HCT116 (cell line): ENCODE measurements at regions not wholly inside any gene's neighbourhood (a gene's known extent, or its start where the extent isn't known, plus 50 kb on each side); places are given as distances from the start of the nearest gene placed in this dataset.

Experiments used
- ATAC-seq: fragments of 200-7000 bp; cut with Tn5 transposase; 2 replicates; pipeline ENCODE4 v1.9.1; 2020; ENCODE audit warnings: mild to moderate bottlenecking, moderate library complexity
- BruUV-seq: library from RNA; stranded (reverse); fragments of 400-500 nt; replicated peaks from 2 replicates; lab custom pipeline; 2021; lab: Mats Ljungman, UMichigan
- CTCF ChIA-PET: fragments of 300-600 bp; sonication (Branson Sonifier 250); formaldehyde crosslinking; loops from one replicate; lab custom pipeline; 2021; ENCODE audit warnings: antibody characterized with exemption; lab: Charles Lee
- POLR2A ChIA-PET: fragments of 300-600, 350-600 bp; sonication (Branson Sonifier 250); formaldehyde crosslinking; loops from one replicate; lab custom pipeline; 2021; ENCODE audit warnings: antibody characterized with exemption; lab: Charles Lee
- RAD21 ChIA-PET, 2 experiments: fragments of 300-600 bp; sonication (Branson Sonifier 250); formaldehyde crosslinking; loops; one replicate each; lab custom pipeline; 2023; ENCODE audit warnings: low total read pairs in 2 of 2; ENCODE audit not compliant: uncharacterized antibody in 2 of 2, unreplicated experiment in 2 of 2, low non-redundant PET in 1 of 2; lab: Charles Lee
- DNase-seq: peaks from one replicate; pipeline ENCODE4 v3.0.0-alpha.2; 2010; ENCODE audit warnings: low read depth, low spot score
- H2AFZ ChIP-seq: fragments of 200-600 bp; shearing (Covaris generic), sonication (generic); 2 replicates; pipeline ENCODE4 v1.6.1; 2017; ENCODE audit warnings: low read depth, mixed run types, mixed read lengths, antibody characterized with exemption, low read length; ENCODE audit not compliant: poor library complexity, severe bottlenecking
- H3K27ac ChIP-seq: 2 replicates; pipeline ENCODE4 v1.5.1; 2012; ENCODE audit warnings: low read depth, low read length
- H3K27me3 ChIP-seq: fragments of 200-600 bp; sonication (generic); 2 replicates; pipeline ENCODE4 v1.6.1; 2016; ENCODE audit warnings: mixed run types, low read length, mixed read lengths; ENCODE audit not compliant: insufficient read depth
- H3K36me3 ChIP-seq, 2 experiments: fragments of 200-500 bp in 1 of 2; fragments of 200-600 bp in 1 of 2; sonication (Bioruptor generic) in 1 of 2; sonication (generic) in 1 of 2; 2 replicates each; pipeline versions ENCODE4 v1.5.1 to v1.6.1; 2014 to 2016; ENCODE audit warnings: low read length in 2 of 2, inconsistent platforms in 1 of 2, mixed read lengths in 1 of 2, mixed run types in 1 of 2; ENCODE audit not compliant: insufficient read depth in 2 of 2, control insufficient read depth in 1 of 2
- H3K4me1 ChIP-seq, 2 experiments: fragments of 200-600 bp in 1 of 2; sonication (generic) in 1 of 2; 2 replicates each; pipeline versions ENCODE4 v1.5.1 to v1.6.1; 2012 to 2017; ENCODE audit warnings: low read length in 2 of 2, inconsistent platforms in 1 of 2, mild to moderate bottlenecking in 1 of 2, mixed read lengths in 1 of 2, mixed run types in 1 of 2, moderate library complexity in 1 of 2; ENCODE audit not compliant: insufficient read depth in 2 of 2, control insufficient read depth in 1 of 2
- H3K4me2 ChIP-seq: fragments of 200-600 bp; sonication (generic); 2 replicates; pipeline ENCODE4 v1.6.1; 2017; ENCODE audit warnings: mixed run types, low read length, mixed read lengths
- H3K4me3 ChIP-seq, 2 experiments: fragments of 200-600 bp in 1 of 2; sonication (generic) in 1 of 2; replicated peaks in 1 of 2; 2 replicates each; pipeline ENCODE4 v1.5.1; 2011 to 2016; ENCODE audit warnings: low read length in 2 of 2, control low read depth in 1 of 2, low read depth in 1 of 2, mild to moderate bottlenecking in 1 of 2, mixed read lengths in 1 of 2, mixed run types in 1 of 2
- H3K79me2 ChIP-seq: fragments of 200-600 bp; sonication (generic); 2 replicates; pipeline ENCODE4 v1.6.1; 2017; ENCODE audit warnings: mild to moderate bottlenecking, mixed run types, low read length, moderate library complexity, mixed read lengths; ENCODE audit not compliant: insufficient read depth
- H3K9ac ChIP-seq: fragments of 200-600 bp; sonication (generic); 2 replicates; pipeline ENCODE4 v1.6.1; 2016; ENCODE audit warnings: low read length, mixed read lengths
- H3K9me2 ChIP-seq: fragments of 200-600 bp; sonication (generic), shearing (Covaris generic); 2 replicates; pipeline ENCODE4 v1.6.1; 2017; ENCODE audit warnings: mixed run types, mild to moderate bottlenecking, moderate library complexity; ENCODE audit not compliant: insufficient read depth
- H3K9me3 ChIP-seq, 2 experiments: fragments of 200-500 bp in 1 of 2; fragments of 200-600 bp in 1 of 2; sonication (Bioruptor generic) in 1 of 2; sonication (generic) in 1 of 2; 2 replicates each; pipeline ENCODE4 v1.6.1; 2014 to 2017; ENCODE audit warnings: low read length in 2 of 2, mixed read lengths in 2 of 2, inconsistent platforms in 1 of 2, low read depth in 1 of 2, mild to moderate bottlenecking in 1 of 2, mixed run types in 1 of 2, moderate library complexity in 1 of 2; ENCODE audit not compliant: control insufficient read depth in 1 of 2, insufficient read depth in 1 of 2
- H4K20me1 ChIP-seq: fragments of 200-600 bp; sonication (generic), shearing (Covaris generic); 2 replicates; pipeline ENCODE4 v1.6.1; 2017; ENCODE audit warnings: mixed run types, mild to moderate bottlenecking, moderate library complexity; ENCODE audit not compliant: insufficient read depth
- CBX3 ChIP-seq: IDR thresholded peaks from 2 replicates; pipeline ENCODE4 v1.6.1; 2012; ENCODE audit warnings: low read depth
- EGR1 ChIP-seq: IDR thresholded peaks from 2 replicates; pipeline ENCODE4 v1.6.1; 2012; ENCODE audit warnings: low read depth
- ELF1 ChIP-seq: IDR thresholded peaks from 2 replicates; pipeline ENCODE4 v1.6.1; 2012; ENCODE audit warnings: low read depth, borderline replicate concordance
- EZH2 ChIP-seq: fragments of 200-600 bp; sonication (generic); IDR thresholded peaks from 2 replicates; pipeline ENCODE4 v1.6.1; 2017; ENCODE audit warnings: antibody characterized with exemption, mixed run types
- EZH2phosphoT487 ChIP-seq: fragments of 200-600 bp; IDR thresholded peaks from 2 replicates; pipeline ENCODE4 v1.6.1; 2018; ENCODE audit warnings: antibody characterized with exemption, borderline replicate concordance
- FOSL1 ChIP-seq: IDR thresholded peaks from 2 replicates; pipeline ENCODE4 v1.6.1; 2012; ENCODE audit warnings: low read depth
- JUND ChIP-seq: IDR thresholded peaks from 2 replicates; pipeline ENCODE4 v1.6.1; 2012
- POLR2A ChIP-seq: IDR thresholded peaks from 2 replicates; pipeline ENCODE4 v1.7.0; 2011; ENCODE audit warnings: borderline replicate concordance; ENCODE audit not compliant: insufficient read depth, insufficient read length; ENCODE audit errors: extremely low read depth
- POLR2AphosphoS5 ChIP-seq: IDR thresholded peaks from 2 replicates; pipeline ENCODE4 v1.6.1; 2011; ENCODE audit warnings: mild to moderate bottlenecking, low read depth, low read length, moderate library complexity
- SRF ChIP-seq: IDR thresholded peaks from 2 replicates; pipeline ENCODE4 v1.6.1; 2012; ENCODE audit warnings: low read depth
- TCF7L2 ChIP-seq: IDR thresholded peaks from 2 replicates; pipeline ENCODE4 v1.7.0; 2011; ENCODE audit warnings: borderline replicate concordance, inconsistent platforms; ENCODE audit not compliant: insufficient read depth, insufficient read length; ENCODE audit errors: extremely low read depth
- YY1 ChIP-seq: IDR thresholded peaks from 2 replicates; pipeline ENCODE4 v1.6.1; 2011; ENCODE audit warnings: low read length, low read depth, moderate library complexity, mild to moderate bottlenecking; ENCODE audit not compliant: insufficient replicate concordance; ENCODE audit errors: extremely low read depth
- ZFX ChIP-seq: fragments of 450-650 bp; IDR thresholded peaks from 2 replicates; pipeline ENCODE4 v1.6.1; 2017
- ZNF274 ChIP-seq: fragments of 200-500 bp; sonication (Bioruptor generic); IDR thresholded peaks from 2 replicates; pipeline ENCODE4 v1.6.1; 2014; ENCODE audit warnings: mild to moderate bottlenecking, low read depth, low read length, inconsistent platforms
- intact Hi-C: fragments of 100-400 bp; cut with micrococcal nuclease; formaldehyde crosslinking; loops from 2 replicates; pipeline ENCODE4 v1.10.0; 2022
- TF ChIP-seq, protein P1 (sequence below), 3 experiments: fragments of 200-600 bp in 1 of 3; sonication (generic) in 1 of 3; IDR thresholded peaks in 2 of 3; conservative IDR thresholded peaks in 1 of 3; 2 replicates each; pipeline ENCODE4 v1.5.1; 2012 to 2017; ENCODE audit warnings: low read depth in 2 of 3, low read length in 2 of 3, antibody characterized with exemption in 1 of 3, borderline replicate concordance in 1 of 3, control low read depth in 1 of 3, mild to moderate bottlenecking in 1 of 3, mixed read lengths in 1 of 3, mixed run types in 1 of 3, moderate library complexity in 1 of 3; ENCODE audit not compliant: insufficient read depth in 1 of 3
- TF ChIP-seq, protein P2 (sequence below): IDR thresholded peaks from 2 replicates; pipeline ENCODE4 v1.6.1; 2011; ENCODE audit warnings: mild to moderate bottlenecking, low read length, moderate library complexity; ENCODE audit not compliant: insufficient replicate concordance; ENCODE audit errors: extremely low read depth
- TF ChIP-seq, protein P3 (sequence below): IDR thresholded peaks from 2 replicates; pipeline ENCODE4 v1.6.1; 2012

DNA sequence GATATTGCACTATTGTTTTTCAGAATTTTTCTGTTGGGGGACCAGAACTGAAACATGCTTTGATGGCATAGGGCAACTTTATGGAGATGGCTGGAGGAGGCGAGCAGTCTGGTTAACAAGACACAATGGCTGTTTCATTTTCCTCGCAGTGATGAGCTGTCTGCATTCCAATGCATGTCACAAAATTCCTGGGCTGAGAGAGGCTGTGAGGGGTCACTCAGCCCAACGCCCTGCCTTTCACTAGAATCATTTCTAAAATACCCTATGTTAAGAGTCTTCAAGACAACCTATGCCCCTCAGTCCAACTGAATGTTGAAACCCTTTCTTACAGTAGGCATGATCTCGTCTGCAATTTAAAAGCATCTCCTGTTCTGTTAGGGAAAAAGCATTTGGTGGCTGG, 1090.0 kb downstream of the BCL11A start:
- Histone ChIP-seq H3K4me2 (no peak overlapping the region), H3K27me3 (no peaks in the 10 kb centered on the region), H2AFZ (no peak overlapping the region), H3K9me3 (peaks cover 0 to 14% of the 10 kb centered on the region in 2 experiments; a peak in 2 of 4 replicates), H3K4me1 (no peaks in the 10 kb centered on the region), H3K9ac (no peak overlapping the region), H3K79me2 (no peaks in the 10 kb centered on the region), H3K36me3 (no peaks in the 10 kb centered on the region), H3K27ac (no peak overlapping the region), H3K9me2 (no peaks in the 10 kb centered on the region), H4K20me1 (no peaks in the 10 kb centered on the region), H3K4me3 (no peak overlapping the region)
- ATAC-seq (no peak), DNase-seq (no peak)
- intact Hi-C loops: no loop called here
- ChIA-PET CTCF (no interaction called here), RAD21 (no interaction called here), POLR2A (no interaction called here)
- no peak for TF ChIP-seq SRF
- TF ChIP-seq JUND: no peak
- no peak for TF ChIP-seq EZH2phosphoT487
- TF ChIP-seq EGR1: no peak
- no TSS peak for BruUV-seq

DNA sequence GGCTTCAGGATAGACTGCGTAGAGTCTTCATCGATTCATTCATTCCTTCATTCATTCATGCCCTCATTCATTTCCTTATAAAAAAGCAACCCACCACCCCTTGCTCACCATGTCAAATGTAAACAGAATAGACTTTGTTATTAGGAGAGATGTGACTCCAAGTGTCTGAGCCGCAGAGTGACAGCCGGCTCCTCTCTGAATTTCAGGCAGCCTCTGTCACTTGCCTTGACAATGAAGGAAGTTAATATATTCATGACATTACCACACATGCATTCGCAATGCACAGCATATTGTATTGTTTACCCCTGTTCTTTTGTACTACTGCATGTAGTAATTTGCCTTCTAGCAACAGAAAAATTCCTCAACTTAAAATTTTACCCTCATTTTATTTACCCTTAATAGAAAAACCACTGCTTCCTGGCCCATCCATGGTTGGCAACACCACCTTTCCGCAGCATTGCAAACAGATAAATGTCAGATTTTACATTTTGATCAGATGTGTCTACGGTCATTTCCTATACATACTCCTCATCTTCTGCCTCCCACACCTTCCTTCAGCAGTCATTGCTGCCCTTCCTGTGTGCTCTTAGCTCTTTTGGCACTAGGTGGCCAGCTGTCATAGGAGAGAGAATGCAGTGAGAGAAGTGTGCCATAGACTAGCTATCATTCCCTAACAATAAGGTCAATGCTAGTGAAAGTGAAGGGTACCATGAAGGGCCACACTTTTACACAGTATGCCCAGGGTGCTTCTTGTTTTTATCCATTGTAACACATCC, 1090.8 kb downstream of the BCL11A start:
- CTCF ChIA-PET: no interaction called here
- Histone ChIP-seq H3K4me1 (no peaks in the 10 kb centered on the region), H3K4me2 (no peak overlapping the region), H2AFZ (no peak overlapping the region), H3K4me3 (no peak overlapping the region), H3K9me2 (no peaks in the 10 kb centered on the region), H3K79me2 (no peaks in the 10 kb centered on the region), H3K27ac (no peak overlapping the region), H3K36me3 (no peaks in the 10 kb centered on the region), H3K9me3 (peaks cover 0 to 14% of the 10 kb centered on the region in 2 experiments; a peak in 2 of 4 replicates), H4K20me1 (no peaks in the 10 kb centered on the region), H3K27me3 (no peaks in the 10 kb centered on the region), H3K9ac (no peak overlapping the region)
- ATAC-seq (no peak), DNase-seq (no peak)
- RAD21 ChIA-PET: no interaction called here
- intact Hi-C loops: no loop called here
- POLR2A ChIA-PET: no interaction called here
- BruUV-seq: no TSS peak
- TF ChIP-seq ZFX (no peak), POLR2AphosphoS5 (no peak), CBX3 (no peak), EZH2phosphoT487 (no peak), ZNF274 (no peak), EZH2 (no peak), SRF (no peak), YY1 (no peak), JUND (no peak), POLR2A (no peak), FOSL1 (no peak), TCF7L2 (no peak), ELF1 (no peak)
- TF ChIP-seq, protein P1, sequence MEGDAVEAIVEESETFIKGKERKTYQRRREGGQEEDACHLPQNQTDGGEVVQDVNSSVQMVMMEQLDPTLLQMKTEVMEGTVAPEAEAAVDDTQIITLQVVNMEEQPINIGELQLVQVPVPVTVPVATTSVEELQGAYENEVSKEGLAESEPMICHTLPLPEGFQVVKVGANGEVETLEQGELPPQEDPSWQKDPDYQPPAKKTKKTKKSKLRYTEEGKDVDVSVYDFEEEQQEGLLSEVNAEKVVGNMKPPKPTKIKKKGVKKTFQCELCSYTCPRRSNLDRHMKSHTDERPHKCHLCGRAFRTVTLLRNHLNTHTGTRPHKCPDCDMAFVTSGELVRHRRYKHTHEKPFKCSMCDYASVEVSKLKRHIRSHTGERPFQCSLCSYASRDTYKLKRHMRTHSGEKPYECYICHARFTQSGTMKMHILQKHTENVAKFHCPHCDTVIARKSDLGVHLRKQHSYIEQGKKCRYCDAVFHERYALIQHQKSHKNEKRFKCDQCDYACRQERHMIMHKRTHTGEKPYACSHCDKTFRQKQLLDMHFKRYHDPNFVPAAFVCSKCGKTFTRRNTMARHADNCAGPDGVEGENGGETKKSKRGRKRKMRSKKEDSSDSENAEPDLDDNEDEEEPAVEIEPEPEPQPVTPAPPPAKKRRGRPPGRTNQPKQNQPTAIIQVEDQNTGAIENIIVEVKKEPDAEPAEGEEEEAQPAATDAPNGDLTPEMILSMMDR (IDR thresholded peaks at IDR 0.05 in 2 of 3, conservative IDR thresholded peaks at IDR 0.05 in 1 of 3; ENCODE audit: borderline replicate concordance in 1 of 3, insufficient read depth in 1 of 3, low read depth in 2 of 3, low read length in 2 of 3): no peak
- TF ChIP-seq, protein P2, sequence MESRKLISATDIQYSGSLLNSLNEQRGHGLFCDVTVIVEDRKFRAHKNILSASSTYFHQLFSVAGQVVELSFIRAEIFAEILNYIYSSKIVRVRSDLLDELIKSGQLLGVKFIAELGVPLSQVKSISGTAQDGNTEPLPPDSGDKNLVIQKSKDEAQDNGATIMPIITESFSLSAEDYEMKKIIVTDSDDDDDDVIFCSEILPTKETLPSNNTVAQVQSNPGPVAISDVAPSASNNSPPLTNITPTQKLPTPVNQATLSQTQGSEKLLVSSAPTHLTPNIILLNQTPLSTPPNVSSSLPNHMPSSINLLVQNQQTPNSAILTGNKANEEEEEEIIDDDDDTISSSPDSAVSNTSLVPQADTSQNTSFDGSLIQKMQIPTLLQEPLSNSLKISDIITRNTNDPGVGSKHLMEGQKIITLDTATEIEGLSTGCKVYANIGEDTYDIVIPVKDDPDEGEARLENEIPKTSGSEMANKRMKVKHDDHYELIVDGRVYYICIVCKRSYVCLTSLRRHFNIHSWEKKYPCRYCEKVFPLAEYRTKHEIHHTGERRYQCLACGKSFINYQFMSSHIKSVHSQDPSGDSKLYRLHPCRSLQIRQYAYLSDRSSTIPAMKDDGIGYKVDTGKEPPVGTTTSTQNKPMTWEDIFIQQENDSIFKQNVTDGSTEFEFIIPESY: no peak
- TF ChIP-seq, protein P3, sequence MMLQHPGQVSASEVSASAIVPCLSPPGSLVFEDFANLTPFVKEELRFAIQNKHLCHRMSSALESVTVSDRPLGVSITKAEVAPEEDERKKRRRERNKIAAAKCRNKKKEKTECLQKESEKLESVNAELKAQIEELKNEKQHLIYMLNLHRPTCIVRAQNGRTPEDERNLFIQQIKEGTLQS: no peak
